MM.1S (cell line): ENCODE measurements at regions not wholly inside any gene's neighbourhood (a gene's known extent, or its start where the extent isn't known, plus 50 kb on each side); places are given as distances from the start of the nearest gene placed in this dataset.

Source experiments
- DNase-seq: peaks from one replicate; pipeline ENCODE4 v3.0.0-alpha.2; 2015
- H2AFZ ChIP-seq: fragments of 300-600 bp; sonication (generic); 2 replicates; pipeline ENCODE4 v1.6.0; 2016; ENCODE audit warnings: antibody characterized with exemption, low read length
- H3F3A ChIP-seq: fragments of 300-600 bp; sonication (generic); 2 replicates; pipeline ENCODE4 v1.6.1; 2016; ENCODE audit warnings: mild to moderate bottlenecking, antibody characterized with exemption, low read length, moderate library complexity, mixed read lengths; ENCODE audit not compliant: insufficient read depth
- H3K27ac ChIP-seq: fragments of 300-600 bp; sonication (generic); 2 replicates; pipeline ENCODE4 v1.5.1; 2016; ENCODE audit warnings: mild to moderate bottlenecking, low read length
- H3K27me3 ChIP-seq: fragments of 300-600 bp; sonication (generic); replicated peaks from 2 replicates; pipeline ENCODE4 v1.6.0; 2016; ENCODE audit warnings: low read length; ENCODE audit not compliant: insufficient read depth
- H3K36me3 ChIP-seq: fragments of 300-600 bp; sonication (generic); replicated peaks from 2 replicates; pipeline ENCODE4 v1.6.1; 2016; ENCODE audit warnings: mild to moderate bottlenecking, low read length, mixed read lengths; ENCODE audit not compliant: insufficient read depth
- H3K4me1 ChIP-seq: fragments of 300-600 bp; sonication (generic); 2 replicates; pipeline ENCODE4 v1.6.1; 2016; ENCODE audit warnings: low read length, mixed read lengths
- H3K4me2 ChIP-seq: fragments of 300-600 bp; sonication (generic); 2 replicates; pipeline ENCODE4 v1.6.0; 2016; ENCODE audit warnings: low read depth, low read length
- H3K4me3 ChIP-seq: fragments of 300-600 bp; sonication (generic); 2 replicates; pipeline ENCODE4 v1.5.1; 2016; ENCODE audit warnings: low read length, mixed read lengths
- H3K79me2 ChIP-seq: fragments of 300-600 bp; sonication (generic); 2 replicates; pipeline ENCODE4 v1.6.1; 2016; ENCODE audit warnings: mixed run types, low read length, mixed read lengths
- H3K9ac ChIP-seq: fragments of 300-600 bp; sonication (generic); 2 replicates; pipeline ENCODE4 v1.6.1; 2016; ENCODE audit warnings: low read length, mixed read lengths
- H3K9me2 ChIP-seq: fragments of 300-600 bp; sonication (generic); replicated peaks from 2 replicates; pipeline ENCODE4 v1.6.1; 2016; ENCODE audit warnings: mild to moderate bottlenecking, low read length, mixed read lengths; ENCODE audit not compliant: insufficient read depth
- H3K9me3 ChIP-seq: fragments of 300-600 bp; sonication (generic); replicated peaks from 2 replicates; pipeline ENCODE4 v1.6.1; 2016; ENCODE audit warnings: mild to moderate bottlenecking, low read length, mixed read lengths; ENCODE audit not compliant: insufficient read depth
- H4K20me1 ChIP-seq: fragments of 300-600 bp; sonication (generic); 2 replicates; pipeline ENCODE4 v1.6.1; 2016; ENCODE audit warnings: mild to moderate bottlenecking, low read length, moderate library complexity, mixed read lengths; ENCODE audit not compliant: insufficient read depth
- CTCF ChIP-seq: fragments of 300-600 bp; sonication (generic); IDR thresholded peaks from 2 replicates; pipeline ENCODE4 v1.5.1; 2016; ENCODE audit warnings: antibody characterized with exemption, low read length, mixed read lengths
- EZH2 ChIP-seq: fragments of 300-600 bp; sonication (generic); optimal IDR thresholded peaks from 2 replicates; pipeline ENCODE3; 2017; ENCODE audit warnings: low read depth, mild to moderate bottlenecking, antibody characterized with exemption, low read length, mixed read lengths
- EZH2phosphoT487 ChIP-seq: fragments of 300-600 bp; sonication (generic); IDR thresholded peaks from 2 replicates; pipeline ENCODE4 v1.6.1; 2018; ENCODE audit warnings: antibody characterized with exemption, low read length

GRCh38 chr16:72312828-72313227, 140.9 kb upstream of the PMFBP1 start:
- no peak overlapping the region for H3K9ac ChIP-seq
- H3K79me2 ChIP-seq = no peaks in the 10 kb centered on the region
- no peaks in the 10 kb centered on the region for H3K9me2 ChIP-seq
- no peaks in the 10 kb centered on the region for H3K4me1 ChIP-seq
- no peak overlapping the region for H3K4me3 ChIP-seq
- no peaks in the 10 kb centered on the region for H3K27me3 ChIP-seq
- no peak overlapping the region for H2AFZ ChIP-seq
- H3K36me3 ChIP-seq = no peaks in the 10 kb centered on the region
- no peaks in the 10 kb centered on the region for H3F3A ChIP-seq
- H3K9me3 ChIP-seq = no peaks in the 10 kb centered on the region
- no peak overlapping the region for H3K27ac ChIP-seq
- H3K4me2 ChIP-seq = no peak overlapping the region
- H4K20me1 ChIP-seq = no peaks in the 10 kb centered on the region
- no peak for TF ChIP-seq CTCF
- TF ChIP-seq EZH2phosphoT487 = no peak
- no peak for DNase-seq

- no peaks in the 10 kb centered on the region for H4K20me1 ChIP-seq
- no peaks in the 10 kb centered on the region for H3K36me3 ChIP-seq
- no peaks in the 10 kb centered on the region for H3K4me1 ChIP-seq
- no peak overlapping the region for H2AFZ ChIP-seq
- no peak for TF ChIP-seq EZH2
- TF ChIP-seq EZH2phosphoT487 = no peak
- no peak for TF ChIP-seq CTCF
- no peaks in the 10 kb centered on the region for H3K9me3 ChIP-seq
- no peak for DNase-seq
- H3K4me2 ChIP-seq = no peak overlapping the region
- H3K79me2 ChIP-seq = no peaks in the 10 kb centered on the region
- H3K27ac ChIP-seq = no peak overlapping the region
- no peaks in the 10 kb centered on the region for H3F3A ChIP-seq
- H3K9ac ChIP-seq = no peak overlapping the region
- no peaks in the 10 kb centered on the region for H3K27me3 ChIP-seq
- no peaks in the 10 kb centered on the region for H3K9me2 ChIP-seq
- H3K4me3 ChIP-seq = no peak overlapping the region
Measured at GRCh38 chr16:72311426-72311825, 139.5 kb upstream of the PMFBP1 start.

GRCh38 chr16:72309001-72309400, 137.0 kb upstream of the PMFBP1 start:
- Histone ChIP-seq H3K9me2 (no peaks in the 10 kb centered on the region), H3K9me3 (no peaks in the 10 kb centered on the region), H3K27ac (no peak overlapping the region), H3F3A (no peaks in the 10 kb centered on the region), H3K36me3 (no peaks in the 10 kb centered on the region), H3K9ac (no peak overlapping the region), H3K4me1 (no peaks in the 10 kb centered on the region), H3K79me2 (no peaks in the 10 kb centered on the region), H2AFZ (no peak overlapping the region), H3K4me2 (no peak overlapping the region), H4K20me1 (no peaks in the 10 kb centered on the region), H3K27me3 (no peaks in the 10 kb centered on the region), H3K4me3 (no peak overlapping the region)
- TF ChIP-seq EZH2 (no peak), CTCF (no peak), EZH2phosphoT487 (no peak)
- no peak for DNase-seq

- no peaks in the 10 kb centered on the region for H4K20me1 ChIP-seq
- no peak overlapping the region for H3K9ac ChIP-seq
- no peaks in the 10 kb centered on the region for H3K27me3 ChIP-seq
- no peak overlapping the region for H3K27ac ChIP-seq
- H3K36me3 ChIP-seq = no peaks in the 10 kb centered on the region
- H3K9me3 ChIP-seq = no peaks in the 10 kb centered on the region
- TF ChIP-seq EZH2 = no peak
- TF ChIP-seq EZH2phosphoT487 = no peak
- TF ChIP-seq CTCF = no peak
- H3K4me1 ChIP-seq = no peaks in the 10 kb centered on the region
- H3F3A ChIP-seq = no peaks in the 10 kb centered on the region
- H3K4me2 ChIP-seq = no peak overlapping the region
- no peaks in the 10 kb centered on the region for H3K9me2 ChIP-seq
- H3K79me2 ChIP-seq = no peaks in the 10 kb centered on the region
- no peak for DNase-seq
- no peak overlapping the region for H2AFZ ChIP-seq
- H3K4me3 ChIP-seq = no peak overlapping the region
Measured at GRCh38 chr16:72308396-72308795, 136.4 kb upstream of the PMFBP1 start.
